ENCODE measurements at regions not wholly inside any gene's neighbourhood (a gene's known extent, or its start where the extent isn't known, plus 50 kb on each side); places are given as distances from the start of the nearest gene placed in this dataset.

DNA sequence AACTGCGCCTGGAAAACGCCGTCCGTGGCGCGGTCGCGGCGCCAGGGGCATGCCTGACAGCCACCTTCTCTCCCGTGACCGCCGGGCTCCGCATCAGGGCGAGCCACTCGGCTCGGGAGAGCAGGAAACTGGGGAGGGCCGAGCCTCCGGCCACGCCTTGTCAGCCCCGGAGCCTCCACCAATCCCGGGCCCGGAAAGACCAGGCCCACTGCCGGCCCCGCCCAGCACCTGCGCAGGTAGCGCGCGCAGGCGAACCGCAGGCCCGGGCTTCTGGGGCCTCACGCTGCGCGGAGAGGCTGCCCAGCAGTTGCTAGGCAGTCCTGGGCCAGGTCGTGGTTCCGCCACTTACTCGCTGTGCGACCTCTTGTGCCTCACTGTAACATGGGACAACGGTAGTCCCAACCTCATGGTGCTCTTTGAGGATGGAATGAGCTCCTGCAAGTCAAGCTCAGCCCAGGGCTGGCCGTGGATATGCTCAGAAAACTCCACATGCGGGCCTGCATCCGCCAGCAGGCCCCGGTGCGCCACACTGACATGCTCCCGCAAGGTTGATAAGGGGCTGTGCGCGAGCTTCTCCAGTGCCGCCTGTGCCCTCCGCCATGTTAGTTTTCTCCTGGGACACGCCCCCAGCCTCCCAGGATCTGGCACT, 97.1 kb downstream of the INHBB start:
- in situ Hi-C loops (cut with MboI; ENCODE audit: low sequenced_read_pairs in 4 of 4), result loop anchor here in 1 of 4 donors (25.0 kb wide), 1 partner anchor 106 kb away; the partner anchor contains the start of gene INHBB
- ATAC-seq, result no peak

DNA sequence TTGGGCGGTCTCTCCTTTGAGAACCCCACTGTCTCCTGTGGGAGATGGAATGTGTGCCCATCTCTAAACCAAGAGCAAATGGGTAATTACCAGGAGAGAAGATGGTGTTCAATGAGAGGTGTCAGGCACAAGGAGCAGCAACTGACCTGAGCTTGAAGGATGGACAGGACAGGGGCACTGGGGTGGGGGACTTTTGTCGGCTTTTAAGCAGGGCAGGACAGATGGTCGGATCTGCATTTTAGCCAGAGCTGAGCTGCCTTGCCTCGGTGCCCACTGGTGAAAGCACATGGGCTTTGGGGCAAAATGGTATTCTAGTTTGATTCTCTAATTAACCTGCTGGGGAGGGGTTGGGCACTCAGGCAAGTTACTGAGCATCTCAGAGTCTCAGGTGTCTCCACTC, 98.0 kb downstream of the INHBB start:
- Histone ChIP-seq H3K9me3 (no peaks in the 10 kb centered on the region), H3K36me3 (no peaks in the 10 kb centered on the region), H3K27me3 (peaks cover 14 to 25% (median 15%) of the 10 kb centered on the region in 3 donors), H3K4me1 (peaks cover 6 to 9% of the 10 kb centered on the region in 2 donors), H3K27ac (no peak overlapping the region), H3K4me3 (no peak overlapping the region)
- in situ Hi-C loops (cut with MboI; ENCODE audit: low sequenced_read_pairs in 4 of 4) (loop anchor here in 1 of 4 donors (25.0 kb wide), 1 partner anchor 107 kb away; the partner anchor contains the start of gene INHBB), intact Hi-C loops (cut with DNase I; ENCODE audit: low total_unique reads) (loop anchor here (10.0 kb wide), 1 partner anchor 231 kb away; no protein-coding TSS in a partner anchor)
- no peak for ATAC-seq
- no peak for DNase-seq
- no peak for TF ChIP-seq POLR2A (IDR thresholded peaks at IDR 0.05)
- TF ChIP-seq, protein P1, sequence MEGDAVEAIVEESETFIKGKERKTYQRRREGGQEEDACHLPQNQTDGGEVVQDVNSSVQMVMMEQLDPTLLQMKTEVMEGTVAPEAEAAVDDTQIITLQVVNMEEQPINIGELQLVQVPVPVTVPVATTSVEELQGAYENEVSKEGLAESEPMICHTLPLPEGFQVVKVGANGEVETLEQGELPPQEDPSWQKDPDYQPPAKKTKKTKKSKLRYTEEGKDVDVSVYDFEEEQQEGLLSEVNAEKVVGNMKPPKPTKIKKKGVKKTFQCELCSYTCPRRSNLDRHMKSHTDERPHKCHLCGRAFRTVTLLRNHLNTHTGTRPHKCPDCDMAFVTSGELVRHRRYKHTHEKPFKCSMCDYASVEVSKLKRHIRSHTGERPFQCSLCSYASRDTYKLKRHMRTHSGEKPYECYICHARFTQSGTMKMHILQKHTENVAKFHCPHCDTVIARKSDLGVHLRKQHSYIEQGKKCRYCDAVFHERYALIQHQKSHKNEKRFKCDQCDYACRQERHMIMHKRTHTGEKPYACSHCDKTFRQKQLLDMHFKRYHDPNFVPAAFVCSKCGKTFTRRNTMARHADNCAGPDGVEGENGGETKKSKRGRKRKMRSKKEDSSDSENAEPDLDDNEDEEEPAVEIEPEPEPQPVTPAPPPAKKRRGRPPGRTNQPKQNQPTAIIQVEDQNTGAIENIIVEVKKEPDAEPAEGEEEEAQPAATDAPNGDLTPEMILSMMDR (IDR thresholded peaks at IDR 0.05 in 4 of 5, conservative IDR thresholded peaks at IDR 0.05 in 1 of 5), result no peak

More for the DNA sequence above, 97.1 kb downstream of the INHBB start:
- Histone ChIP-seq H3K4me3 (peak overlapping the region in 2 of 4 donors; percentile 44 to 51), H3K27me3 (peaks cover 14 to 25% (median 15%) of the 10 kb centered on the region in 3 donors), H3K9me3 (no peaks in the 10 kb centered on the region), H3K36me3 (no peaks in the 10 kb centered on the region), H3K27ac (no peak overlapping the region), H3K4me1 (peaks cover 6 to 9% of the 10 kb centered on the region in 2 donors)
- DNase-seq, result no peak
- intact Hi-C loops (cut with DNase I; ENCODE audit: low total_unique reads), result loop anchor here (10.0 kb wide), 1 partner anchor 232 kb away; no protein-coding TSS in a partner anchor
- TF ChIP-seq, protein P1 (IDR thresholded peaks at IDR 0.05 in 4 of 5, conservative IDR thresholded peaks at IDR 0.05 in 1 of 5), result no peak
- no peak for TF ChIP-seq POLR2A (IDR thresholded peaks at IDR 0.05)

DNA sequence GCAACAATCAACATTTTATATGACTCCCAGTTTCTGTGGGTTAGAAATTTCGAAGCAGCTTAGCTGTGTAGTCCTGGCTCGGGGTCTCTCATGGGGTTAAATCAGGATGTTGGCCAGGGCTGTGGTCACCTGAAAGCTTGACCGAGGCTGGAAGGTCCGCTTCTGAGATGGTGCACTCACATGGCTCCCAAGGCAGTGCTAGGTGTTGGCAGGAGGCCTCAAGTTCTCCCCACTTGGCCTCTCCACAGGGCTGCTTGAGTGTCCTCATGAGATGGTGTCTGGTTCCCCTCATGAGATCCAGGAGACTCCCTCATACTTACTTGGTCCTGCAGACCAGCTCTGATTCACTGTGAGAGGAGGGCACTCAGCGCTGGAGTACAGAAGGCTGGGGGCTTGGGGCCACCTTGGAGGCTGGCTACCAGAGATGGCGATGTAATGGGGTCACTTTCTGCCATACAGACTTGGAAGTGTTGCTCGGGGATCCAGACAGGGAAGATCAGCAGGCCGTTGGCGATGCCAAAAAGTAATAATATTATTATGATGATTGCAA, 98.8 kb downstream of the INHBB start:
- ATAC-seq (no peak), DNase-seq (no peak)
- no peaks in the 10 kb centered on the region for H3K9me3 ChIP-seq
- in situ Hi-C loops (cut with MboI; ENCODE audit: low sequenced_read_pairs in 4 of 4), result loop anchor here in 1 of 4 donors (25.0 kb wide), 1 partner anchor 107 kb away; the partner anchor contains the start of gene INHBB
- intact Hi-C loops (cut with DNase I; ENCODE audit: low total_unique reads), result loop anchor here (10.0 kb wide), 1 partner anchor 230 kb away; no protein-coding TSS in a partner anchor
- H3K4me3 ChIP-seq, result no peak overlapping the region
- peaks cover 6 to 9% of the 10 kb centered on the region in 2 donors for H3K4me1 ChIP-seq
- H3K36me3 ChIP-seq, result no peaks in the 10 kb centered on the region
- TF ChIP-seq, protein P1 (IDR thresholded peaks at IDR 0.05 in 4 of 5, conservative IDR thresholded peaks at IDR 0.05 in 1 of 5), result no peak
- TF ChIP-seq POLR2A (IDR thresholded peaks at IDR 0.05), result no peak
- no peak overlapping the region for H3K27ac ChIP-seq
- peaks cover 14 to 25% (median 15%) of the 10 kb centered on the region in 3 donors for H3K27me3 ChIP-seq

DNA sequence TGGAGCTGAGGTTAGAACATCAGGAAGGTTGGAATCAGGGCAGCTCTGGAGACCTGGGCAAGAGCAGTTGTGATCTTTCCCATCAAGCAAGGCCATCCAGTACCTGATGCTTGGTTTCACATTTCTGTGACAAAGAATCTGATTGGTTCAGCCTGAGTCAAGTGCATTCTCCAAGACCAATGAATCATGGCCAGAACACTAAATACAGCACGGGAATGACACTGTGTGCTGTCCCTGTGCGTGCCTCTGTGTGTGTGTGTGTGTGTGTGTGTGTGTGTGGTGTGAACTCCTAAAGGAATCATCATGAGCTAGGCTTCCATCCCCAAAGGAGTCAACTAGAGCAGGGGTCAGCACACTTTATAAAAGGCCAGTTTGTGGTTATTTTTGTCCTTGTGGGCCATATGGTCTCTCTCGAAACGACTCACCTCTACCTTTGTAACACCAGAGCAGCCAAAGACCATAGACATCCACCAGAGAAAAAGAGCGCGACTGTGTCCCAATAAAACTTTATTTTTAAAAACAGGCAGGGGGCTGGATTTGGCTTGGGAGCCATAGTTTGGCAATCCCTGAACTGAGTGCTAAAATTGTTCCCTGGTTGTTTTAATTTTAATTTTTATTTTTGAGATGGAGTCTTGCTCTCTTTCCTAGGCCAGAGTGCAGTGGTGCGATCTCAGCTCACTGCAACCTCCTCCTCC, 99.7 kb downstream of the INHBB start:
- in situ Hi-C loops (cut with MboI; ENCODE audit: low sequenced_read_pairs in 4 of 4), result loop anchor here in 1 of 4 donors (25.0 kb wide), 1 partner anchor 108 kb away; the partner anchor contains the start of gene INHBB
- intact Hi-C loops (cut with DNase I; ENCODE audit: low total_unique reads), result loop anchor here (10.0 kb wide), 1 partner anchor 229 kb away; no protein-coding TSS in a partner anchor

More for the DNA sequence above, 99.7 kb downstream of the INHBB start:
- Histone ChIP-seq H3K27ac (no peak overlapping the region), H3K36me3 (no peaks in the 10 kb centered on the region), H3K27me3 (peaks cover 11 to 20% (median 15%) of the 10 kb centered on the region in 3 donors), H3K9me3 (no peaks in the 10 kb centered on the region), H3K4me1 (peaks cover 6 to 9% of the 10 kb centered on the region in 2 donors), H3K4me3 (no peak overlapping the region)
- TF ChIP-seq, protein P1 (IDR thresholded peaks at IDR 0.05 in 4 of 5, conservative IDR thresholded peaks at IDR 0.05 in 1 of 5), result no peak
- no peak for TF ChIP-seq POLR2A (IDR thresholded peaks at IDR 0.05)
- DNase-seq (no peak), ATAC-seq (peak; percentile 42 to 75)
